ENCODE measurements at regions not wholly inside any gene's neighbourhood (a gene's known extent, or its start where the extent isn't known, plus 50 kb on each side); places are given as distances from the start of the nearest gene placed in this dataset.
"Not testable (repeated sequence)": the region's sequence is repeated elsewhere in the genome, so short reads cannot be mapped to it uniquely, and the experiment has no call there.

- H3K4me3 ChIP-seq (ENCODE audit: extremely low read depth, insufficient read depth, low read length, poor library complexity, severe bottlenecking) = no peak overlapping the region
- 76 to 87% methylated on average over 3 to 5 of the region's 6 CpGs for WGBS, 2 experiments (ENCODE audit: insufficient coverage in 2 of 2)
- no peaks in the 10 kb centered on the region for H3K9me3 ChIP-seq (ENCODE audit: control insufficient read depth, low read length)
- no peaks in the 10 kb centered on the region for H3K4me1 ChIP-seq (ENCODE audit: control insufficient read depth, insufficient read depth, low read length, poor library complexity, severe bottlenecking)
- H3K27ac ChIP-seq (ENCODE audit: low read depth, low read length, severe bottlenecking) = no peak overlapping the region
- no peaks in the 10 kb centered on the region for H3K36me3 ChIP-seq (ENCODE audit: control insufficient read depth, insufficient read depth, low read length)
Observed at GRCh38 chr15:79572691-79573404, 140.7 kb downstream of the MINAR1 start.

- 100% methylated on average over 1 of the region's 2 CpGs for WGBS, 2 experiments (ENCODE audit: insufficient coverage in 2 of 2)
- not testable (repeated sequence) for H3K27ac ChIP-seq (ENCODE audit: low read depth, low read length, severe bottlenecking); H3K9me3 ChIP-seq (ENCODE audit: control insufficient read depth, low read length); H3K36me3 ChIP-seq (ENCODE audit: control insufficient read depth, insufficient read depth, low read length); H3K4me3 ChIP-seq (ENCODE audit: extremely low read depth, insufficient read depth, low read length, poor library complexity, severe bottlenecking); H3K4me1 ChIP-seq (ENCODE audit: control insufficient read depth, insufficient read depth, low read length, poor library complexity, severe bottlenecking)
Observed at GRCh38 chr15:79574431-79575273, 142.5 kb downstream of the MINAR1 start.

- no peaks in the 10 kb centered on the region for H3K36me3 ChIP-seq (ENCODE audit: control insufficient read depth, insufficient read depth, low read length)
Observed at GRCh38 chr15:79582650-79583049, 150.5 kb downstream of the MINAR1 start.

GRCh38 chr15:79592126-79592525 lies 160.0 kb downstream of the MINAR1 start:
- Histone ChIP-seq H3K36me3 (ENCODE audit: control insufficient read depth, insufficient read depth, low read length) (no peaks in the 10 kb centered on the region), H3K4me1 (ENCODE audit: control insufficient read depth, insufficient read depth, low read length, poor library complexity, severe bottlenecking) (no peaks in the 10 kb centered on the region), H3K4me3 (ENCODE audit: extremely low read depth, insufficient read depth, low read length, poor library complexity, severe bottlenecking) (no peak overlapping the region), H3K27ac (ENCODE audit: low read depth, low read length, severe bottlenecking) (no peak overlapping the region), H3K9me3 (ENCODE audit: control insufficient read depth, low read length) (no peaks in the 10 kb centered on the region)
- 85 to 90% methylated on average over 3 to 5 of the region's 6 CpGs for WGBS, 2 experiments (ENCODE audit: insufficient coverage in 2 of 2)

More at GRCh38 chr15:79582650-79583049, 150.5 kb downstream of the MINAR1 start:
- H3K9me3 ChIP-seq (ENCODE audit: control insufficient read depth, low read length) = no peaks in the 10 kb centered on the region
- H3K27ac ChIP-seq (ENCODE audit: low read depth, low read length, severe bottlenecking) = no peak overlapping the region
- no peaks in the 10 kb centered on the region for H3K4me1 ChIP-seq (ENCODE audit: control insufficient read depth, insufficient read depth, low read length, poor library complexity, severe bottlenecking)
- H3K4me3 ChIP-seq (ENCODE audit: extremely low read depth, insufficient read depth, low read length, poor library complexity, severe bottlenecking) = no peak overlapping the region

GRCh38 chr15:79593119-79593869 lies 161.2 kb downstream of the MINAR1 start:
- H3K4me1 ChIP-seq (ENCODE audit: control insufficient read depth, insufficient read depth, low read length, poor library complexity, severe bottlenecking) = no peaks in the 10 kb centered on the region
- no peaks in the 10 kb centered on the region for H3K36me3 ChIP-seq (ENCODE audit: control insufficient read depth, insufficient read depth, low read length)
- no peaks in the 10 kb centered on the region for H3K9me3 ChIP-seq (ENCODE audit: control insufficient read depth, low read length)
- no peak overlapping the region for H3K4me3 ChIP-seq (ENCODE audit: extremely low read depth, insufficient read depth, low read length, poor library complexity, severe bottlenecking)
- H3K27ac ChIP-seq (ENCODE audit: low read depth, low read length, severe bottlenecking) = no peak overlapping the region
- WGBS, 2 experiments (ENCODE audit: insufficient coverage in 2 of 2) = 44 to 67% methylated on average over 2 to 3 of the region's 4 CpGs

- 98% methylated on average over 4 to 5 of the region's 6 CpGs for WGBS, 2 experiments (ENCODE audit: insufficient coverage in 2 of 2)
- Histone ChIP-seq H3K9me3 (ENCODE audit: control insufficient read depth, low read length) (no peaks in the 10 kb centered on the region), H3K4me3 (ENCODE audit: extremely low read depth, insufficient read depth, low read length, poor library complexity, severe bottlenecking) (no peak overlapping the region), H3K4me1 (ENCODE audit: control insufficient read depth, insufficient read depth, low read length, poor library complexity, severe bottlenecking) (no peaks in the 10 kb centered on the region), H3K27ac (ENCODE audit: low read depth, low read length, severe bottlenecking) (no peak overlapping the region), H3K36me3 (ENCODE audit: control insufficient read depth, insufficient read depth, low read length) (no peaks in the 10 kb centered on the region)
Observed at GRCh38 chr15:79595306-79595705, 163.2 kb downstream of the MINAR1 start.

GRCh38 chr15:79595995-79596622 lies 164.0 kb downstream of the MINAR1 start:
- Histone ChIP-seq H3K27ac (ENCODE audit: low read depth, low read length, severe bottlenecking) (no peak overlapping the region), H3K4me3 (ENCODE audit: extremely low read depth, insufficient read depth, low read length, poor library complexity, severe bottlenecking) (no peak overlapping the region), H3K4me1 (ENCODE audit: control insufficient read depth, insufficient read depth, low read length, poor library complexity, severe bottlenecking) (no peaks in the 10 kb centered on the region), H3K36me3 (ENCODE audit: control insufficient read depth, insufficient read depth, low read length) (no peaks in the 10 kb centered on the region), H3K9me3 (ENCODE audit: control insufficient read depth, low read length) (no peaks in the 10 kb centered on the region)
- WGBS, 2 experiments (ENCODE audit: insufficient coverage in 2 of 2) = 10 to 37% methylated on average over 2 of the region's 4 CpGs

- 75 to 84% methylated on average over 1 of the region's 1 CpG for WGBS, 2 experiments (ENCODE audit: insufficient coverage in 2 of 2)
- Histone ChIP-seq H3K4me1 (ENCODE audit: control insufficient read depth, insufficient read depth, low read length, poor library complexity, severe bottlenecking) (peaks cover 9% of the 10 kb centered on the region), H3K27ac (ENCODE audit: low read depth, low read length, severe bottlenecking) (no peak overlapping the region)
Observed at GRCh38 chr15:79598639-79599038, 166.5 kb downstream of the MINAR1 start.

GRCh38 chr15:79601405-79602086 lies 169.4 kb downstream of the MINAR1 start:
- Histone ChIP-seq H3K27ac (ENCODE audit: low read depth, low read length, severe bottlenecking) (no peak overlapping the region), H3K4me3 (ENCODE audit: extremely low read depth, insufficient read depth, low read length, poor library complexity, severe bottlenecking) (no peak overlapping the region), H3K36me3 (ENCODE audit: control insufficient read depth, insufficient read depth, low read length) (no peaks in the 10 kb centered on the region), H3K4me1 (ENCODE audit: control insufficient read depth, insufficient read depth, low read length, poor library complexity, severe bottlenecking) (peaks cover 9% of the 10 kb centered on the region), H3K9me3 (ENCODE audit: control insufficient read depth, low read length) (no peaks in the 10 kb centered on the region)
- 77 to 83% methylated on average over 3 to 4 of the region's 7 CpGs for WGBS, 2 experiments (ENCODE audit: insufficient coverage in 2 of 2)

More at GRCh38 chr15:79598639-79599038, 166.5 kb downstream of the MINAR1 start:
- H3K9me3 ChIP-seq (ENCODE audit: control insufficient read depth, low read length) = no peaks in the 10 kb centered on the region
- no peak overlapping the region for H3K4me3 ChIP-seq (ENCODE audit: extremely low read depth, insufficient read depth, low read length, poor library complexity, severe bottlenecking)
- H3K36me3 ChIP-seq (ENCODE audit: control insufficient read depth, insufficient read depth, low read length) = no peaks in the 10 kb centered on the region

GRCh38 chr15:79602180-79602579 lies 170.0 kb downstream of the MINAR1 start:
- Histone ChIP-seq H3K9me3 (ENCODE audit: control insufficient read depth, low read length) (no peaks in the 10 kb centered on the region), H3K4me1 (ENCODE audit: control insufficient read depth, insufficient read depth, low read length, poor library complexity, severe bottlenecking) (peaks cover 9% of the 10 kb centered on the region), H3K4me3 (ENCODE audit: extremely low read depth, insufficient read depth, low read length, poor library complexity, severe bottlenecking) (no peak overlapping the region), H3K36me3 (ENCODE audit: control insufficient read depth, insufficient read depth, low read length) (no peaks in the 10 kb centered on the region), H3K27ac (ENCODE audit: low read depth, low read length, severe bottlenecking) (no peak overlapping the region)
- WGBS, 2 experiments (ENCODE audit: insufficient coverage in 2 of 2) = 100% methylated on average over 1 of the region's 4 CpGs; no CpG with 5 or more reads in 1 of the 2 experiments

All from mesodermal cell (in vitro differentiated cells).